ENCODE measurements at regions not wholly inside any gene's neighbourhood (a gene's known extent, or its start where the extent isn't known, plus 50 kb on each side); places are given as distances from the start of the nearest gene placed in this dataset. TPM values are rescaled to one million over a fixed set of nuclear protein-coding genes. Genes with fewer than 3 reads are reported as not detected.

DNA sequence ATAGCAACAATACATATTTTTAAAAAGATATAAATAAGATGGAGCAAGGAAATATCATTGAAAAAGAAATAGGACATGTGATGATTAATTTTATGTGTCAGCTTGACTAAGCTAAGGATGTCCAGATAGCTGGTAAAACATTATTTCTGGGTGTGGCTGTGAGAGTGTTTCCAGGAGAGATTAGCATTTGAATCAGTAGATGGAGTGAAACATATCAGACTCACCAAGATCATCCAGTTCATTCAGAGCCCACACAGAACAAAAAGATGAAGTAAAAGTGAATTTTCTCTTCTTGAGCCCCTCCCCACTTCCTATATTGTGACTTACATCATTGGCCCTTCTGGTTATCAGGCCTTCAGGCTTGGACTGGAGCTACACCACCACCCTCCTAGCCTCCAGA is 61.6 kb upstream of the TUSC7 start:
- H3K4me3 Mint-ChIP-seq = no peak overlapping the region
- no peak overlapping the region for H3K27ac ChIP-seq
- H4K20me1 ChIP-seq (ENCODE audit: low read depth) = no peaks in the 10 kb centered on the region
- H3K9ac ChIP-seq = no peak overlapping the region
- no peak overlapping the region for H3K4me3 ChIP-seq
- H2AFZ ChIP-seq (replicated peaks) = no peak overlapping the region
- TF ChIP-seq, protein P1, sequence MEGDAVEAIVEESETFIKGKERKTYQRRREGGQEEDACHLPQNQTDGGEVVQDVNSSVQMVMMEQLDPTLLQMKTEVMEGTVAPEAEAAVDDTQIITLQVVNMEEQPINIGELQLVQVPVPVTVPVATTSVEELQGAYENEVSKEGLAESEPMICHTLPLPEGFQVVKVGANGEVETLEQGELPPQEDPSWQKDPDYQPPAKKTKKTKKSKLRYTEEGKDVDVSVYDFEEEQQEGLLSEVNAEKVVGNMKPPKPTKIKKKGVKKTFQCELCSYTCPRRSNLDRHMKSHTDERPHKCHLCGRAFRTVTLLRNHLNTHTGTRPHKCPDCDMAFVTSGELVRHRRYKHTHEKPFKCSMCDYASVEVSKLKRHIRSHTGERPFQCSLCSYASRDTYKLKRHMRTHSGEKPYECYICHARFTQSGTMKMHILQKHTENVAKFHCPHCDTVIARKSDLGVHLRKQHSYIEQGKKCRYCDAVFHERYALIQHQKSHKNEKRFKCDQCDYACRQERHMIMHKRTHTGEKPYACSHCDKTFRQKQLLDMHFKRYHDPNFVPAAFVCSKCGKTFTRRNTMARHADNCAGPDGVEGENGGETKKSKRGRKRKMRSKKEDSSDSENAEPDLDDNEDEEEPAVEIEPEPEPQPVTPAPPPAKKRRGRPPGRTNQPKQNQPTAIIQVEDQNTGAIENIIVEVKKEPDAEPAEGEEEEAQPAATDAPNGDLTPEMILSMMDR (IDR thresholded peaks at IDR 0.05) = no peak
- TF ChIP-seq EZH2 (IDR thresholded peaks at IDR 0.05) (no peak), EZH2phosphoT487 (IDR thresholded peaks at IDR 0.05) (no peak)
- no peaks in the 10 kb centered on the region for H3F3A ChIP-seq (ENCODE audit: low read depth)
- H3K4me1 Mint-ChIP-seq = peaks cover 3% of the 10 kb centered on the region
- no peaks in the 10 kb centered on the region for H3K36me3 Mint-ChIP-seq
- no peaks in the 10 kb centered on the region for H3K27me3 ChIP-seq
- no peak overlapping the region for H3K4me2 ChIP-seq
- no peaks in the 10 kb centered on the region for H3K36me3 ChIP-seq
- H3K9me3 Mint-ChIP-seq = no peaks in the 10 kb centered on the region
- no peaks in the 10 kb centered on the region for H3K27me3 Mint-ChIP-seq (ENCODE audit: insufficient read depth, low read depth)
- no peaks in the 10 kb centered on the region for H3K9me3 ChIP-seq (ENCODE audit: low read depth)
- no peaks in the 10 kb centered on the region for H3K79me2 ChIP-seq (ENCODE audit: low read depth)
- DNase-seq (ENCODE audit: low spot score) = no peak
- no peak overlapping the region for H3K27ac Mint-ChIP-seq
- no peaks in the 10 kb centered on the region for H3K4me1 ChIP-seq

Small RNA genes in the stretch of these regions (small RNA-seq; reads per million reads assigned to genes)
- gene RN7SL582P = not detected
